ENCODE measurements at regions not wholly inside any gene's neighbourhood (a gene's known extent, or its start where the extent isn't known, plus 50 kb on each side); places are given as distances from the start of the nearest gene placed in this dataset.

DNA sequence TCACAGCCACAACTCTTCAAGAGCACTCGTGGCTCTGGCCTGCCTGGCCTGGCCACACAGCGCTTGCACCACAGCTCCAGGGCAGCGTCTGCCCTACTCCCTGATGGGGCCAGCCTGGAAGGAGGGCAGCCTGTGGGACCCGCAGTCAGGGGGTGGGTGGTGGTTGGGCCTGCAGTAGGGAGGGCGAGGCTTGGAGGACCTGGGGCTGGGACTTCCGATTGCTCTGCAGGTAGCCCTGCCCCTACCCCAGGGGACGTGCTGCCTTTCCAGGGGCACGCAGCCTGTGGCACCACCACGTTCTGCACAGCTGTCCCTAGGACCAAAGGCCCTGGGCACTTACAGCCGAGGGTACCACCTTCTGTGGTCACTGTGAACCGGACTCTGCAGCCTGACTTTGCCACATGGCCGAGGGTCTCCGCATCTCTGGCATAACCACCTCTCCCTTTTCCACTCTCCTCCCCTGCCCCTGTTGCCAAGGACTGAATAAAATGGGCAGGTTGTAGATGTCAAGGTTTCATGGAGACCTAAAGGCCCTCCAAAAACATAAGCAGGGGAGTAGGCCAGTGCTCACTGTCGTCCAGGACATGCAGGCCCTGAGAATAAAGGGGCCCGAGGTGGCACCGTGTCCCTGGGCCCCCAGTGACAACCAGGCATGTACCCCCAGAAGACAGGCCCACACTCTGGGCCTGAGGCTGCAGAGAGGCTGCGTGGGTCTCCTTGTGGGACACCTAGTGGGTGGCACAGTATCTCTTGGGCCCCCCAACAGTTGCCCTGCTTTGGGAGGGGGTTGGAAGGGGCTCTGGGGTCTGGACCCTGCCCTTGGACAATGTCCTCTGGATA, 87.3 kb downstream of the INHBB start:
- Mint-ChIP-seq H3K36me3 (ENCODE audit: low read depth) (no peaks in the 10 kb centered on the region), H3K27me3 (ENCODE audit: low read depth) (no peaks in the 10 kb centered on the region), H3K27ac (no peak overlapping the region), H3K4me3 (no peak overlapping the region), H3K4me1 (ENCODE audit: low read depth) (no peaks in the 10 kb centered on the region), H3K9me3 (no peaks in the 10 kb centered on the region)

GRCh38 chr2:120433816-120434290, 87.9 kb downstream of the INHBB start:
- no peaks in the 10 kb centered on the region for H3K9me3 Mint-ChIP-seq

GRCh38 chr2:120434492-120435308, 88.8 kb downstream of the INHBB start:
- peaks cover 11% of the 10 kb centered on the region for H3K27me3 Mint-ChIP-seq (ENCODE audit: low read depth)
- H3K4me1 Mint-ChIP-seq (ENCODE audit: low read depth), result no peaks in the 10 kb centered on the region
- no peak overlapping the region for H3K27ac Mint-ChIP-seq
- H3K4me3 Mint-ChIP-seq, result no peak overlapping the region
- no peaks in the 10 kb centered on the region for H3K9me3 Mint-ChIP-seq
- no peaks in the 10 kb centered on the region for H3K36me3 Mint-ChIP-seq (ENCODE audit: low read depth)

More at GRCh38 chr2:120433816-120434290, 87.9 kb downstream of the INHBB start:
- no peaks in the 10 kb centered on the region for H3K4me1 Mint-ChIP-seq (ENCODE audit: low read depth)
- no peaks in the 10 kb centered on the region for H3K36me3 Mint-ChIP-seq (ENCODE audit: low read depth)
- peaks cover 3% of the 10 kb centered on the region for H3K27me3 Mint-ChIP-seq (ENCODE audit: low read depth)
- H3K4me3 Mint-ChIP-seq, result no peak overlapping the region
- no peak overlapping the region for H3K27ac Mint-ChIP-seq

- no peaks in the 10 kb centered on the region for H3K36me3 Mint-ChIP-seq (ENCODE audit: low read depth)
- no peaks in the 10 kb centered on the region for H3K4me1 Mint-ChIP-seq (ENCODE audit: low read depth)
- no peaks in the 10 kb centered on the region for H3K9me3 Mint-ChIP-seq
- H3K27ac Mint-ChIP-seq, result no peak overlapping the region
- peaks cover 23% of the 10 kb centered on the region for H3K27me3 Mint-ChIP-seq (ENCODE audit: low read depth)
- H3K4me3 Mint-ChIP-seq, result no peak overlapping the region
Observed at GRCh38 chr2:120435671-120436459, 89.9 kb downstream of the INHBB start.

DNA sequence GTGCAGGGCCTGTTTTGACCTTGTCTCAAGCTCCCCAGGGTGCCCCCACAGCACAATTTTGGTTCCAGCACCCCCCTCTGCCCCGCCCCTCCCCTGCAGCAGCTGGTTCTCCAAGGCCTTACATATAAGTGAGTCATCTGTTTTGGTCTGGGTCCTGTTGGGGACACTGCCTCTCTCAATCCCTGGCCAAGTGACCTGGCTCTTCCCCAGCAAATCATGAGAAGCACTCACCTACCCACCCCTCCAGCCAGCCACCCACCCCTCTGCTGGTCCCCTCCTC, 90.5 kb downstream of the INHBB start:
- Mint-ChIP-seq H3K36me3 (ENCODE audit: low read depth) (no peaks in the 10 kb centered on the region), H3K27me3 (ENCODE audit: low read depth) (peaks cover 28% of the 10 kb centered on the region), H3K4me3 (no peak overlapping the region), H3K27ac (no peak overlapping the region), H3K4me1 (ENCODE audit: low read depth) (no peaks in the 10 kb centered on the region), H3K9me3 (no peaks in the 10 kb centered on the region)

- Mint-ChIP-seq H3K9me3 (no peaks in the 10 kb centered on the region), H3K4me1 (ENCODE audit: low read depth) (no peaks in the 10 kb centered on the region), H3K27ac (no peak overlapping the region), H3K36me3 (ENCODE audit: low read depth) (no peaks in the 10 kb centered on the region), H3K4me3 (no peak overlapping the region), H3K27me3 (ENCODE audit: low read depth) (peaks cover 34% of the 10 kb centered on the region)
Observed at GRCh38 chr2:120436885-120437603, 91.1 kb downstream of the INHBB start.

DNA sequence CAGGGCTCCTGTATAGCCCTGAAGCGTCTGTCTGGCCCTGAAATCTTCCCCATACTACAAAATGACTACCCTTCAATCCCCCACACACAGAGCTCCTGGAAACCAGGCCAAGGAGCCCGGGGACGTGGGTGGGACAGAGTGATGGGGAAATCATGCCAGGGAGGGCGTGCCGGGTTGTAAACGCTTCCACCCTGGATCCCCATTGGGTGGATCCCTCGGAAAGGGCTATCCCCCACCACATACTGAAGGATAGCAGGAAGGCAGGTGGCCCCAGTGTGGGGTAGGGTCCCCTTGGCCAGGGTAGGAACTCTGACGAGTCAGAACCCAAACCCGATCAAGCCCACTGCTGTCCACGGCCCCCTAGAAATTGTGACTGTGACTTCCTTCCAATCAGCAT, 91.7 kb downstream of the INHBB start:
- Mint-ChIP-seq H3K27me3 (ENCODE audit: low read depth) (peaks cover 40% of the 10 kb centered on the region), H3K36me3 (ENCODE audit: low read depth) (no peaks in the 10 kb centered on the region)

GRCh38 chr2:120438301-120439066, 92.5 kb downstream of the INHBB start:
- Mint-ChIP-seq H3K27ac (no peak overlapping the region), H3K9me3 (no peaks in the 10 kb centered on the region), H3K27me3 (ENCODE audit: low read depth) (peaks cover 47% of the 10 kb centered on the region), H3K4me1 (ENCODE audit: low read depth) (no peaks in the 10 kb centered on the region), H3K4me3 (no peak overlapping the region), H3K36me3 (ENCODE audit: low read depth) (no peaks in the 10 kb centered on the region)

More for the DNA sequence above, 91.7 kb downstream of the INHBB start:
- Mint-ChIP-seq H3K27ac (no peak overlapping the region), H3K4me3 (no peak overlapping the region), H3K4me1 (ENCODE audit: low read depth) (no peaks in the 10 kb centered on the region), H3K9me3 (no peaks in the 10 kb centered on the region)

GRCh38 chr2:120439067-120439368, 93.1 kb downstream of the INHBB start:
- Mint-ChIP-seq H3K27ac (no peak overlapping the region), H3K36me3 (ENCODE audit: low read depth) (no peaks in the 10 kb centered on the region), H3K4me3 (no peak overlapping the region), H3K4me1 (ENCODE audit: low read depth) (no peaks in the 10 kb centered on the region), H3K9me3 (no peaks in the 10 kb centered on the region), H3K27me3 (ENCODE audit: low read depth) (peaks cover 51% of the 10 kb centered on the region)

GRCh38 chr2:120439637-120440384, 93.9 kb downstream of the INHBB start:
- Mint-ChIP-seq H3K27me3 (ENCODE audit: low read depth) (peaks cover 51% of the 10 kb centered on the region), H3K36me3 (ENCODE audit: low read depth) (no peaks in the 10 kb centered on the region), H3K27ac (no peak overlapping the region), H3K4me1 (ENCODE audit: low read depth) (no peaks in the 10 kb centered on the region), H3K9me3 (no peaks in the 10 kb centered on the region), H3K4me3 (no peak overlapping the region)

- Mint-ChIP-seq H3K4me3 (no peak overlapping the region), H3K9me3 (no peaks in the 10 kb centered on the region), H3K27ac (no peak overlapping the region), H3K36me3 (ENCODE audit: low read depth) (no peaks in the 10 kb centered on the region), H3K27me3 (ENCODE audit: low read depth) (peaks cover 51% of the 10 kb centered on the region), H3K4me1 (ENCODE audit: low read depth) (no peaks in the 10 kb centered on the region)
Observed at GRCh38 chr2:120440521-120441350, 94.8 kb downstream of the INHBB start.

- peaks cover 53% of the 10 kb centered on the region for H3K27me3 Mint-ChIP-seq (ENCODE audit: low read depth)
- H3K36me3 Mint-ChIP-seq (ENCODE audit: low read depth), result no peaks in the 10 kb centered on the region
- H3K27ac Mint-ChIP-seq, result no peak overlapping the region
- no peaks in the 10 kb centered on the region for H3K9me3 Mint-ChIP-seq
- no peak overlapping the region for H3K4me3 Mint-ChIP-seq
- no peaks in the 10 kb centered on the region for H3K4me1 Mint-ChIP-seq (ENCODE audit: low read depth)
Observed at GRCh38 chr2:120441351-120441700, 95.4 kb downstream of the INHBB start.
